HCT116 (cell line): ENCODE measurements at regions not wholly inside any gene's neighbourhood (a gene's known extent, or its start where the extent isn't known, plus 50 kb on each side); places are given as distances from the start of the nearest gene placed in this dataset.

Source experiments
- ATAC-seq: fragments of 200-7000 bp; cut with Tn5 transposase; 2 replicates; pipeline ENCODE4 v1.9.1; 2020; ENCODE audit warnings: mild to moderate bottlenecking, moderate library complexity
- BruUV-seq: library from RNA; stranded (reverse); fragments of 400-500 nt; replicated peaks from 2 replicates; lab custom pipeline; 2021; lab: Mats Ljungman, UMichigan
- CTCF ChIA-PET: fragments of 300-600 bp; sonication (Branson Sonifier 250); formaldehyde crosslinking; loops from one replicate; lab custom pipeline; 2021; ENCODE audit warnings: antibody characterized with exemption; lab: Charles Lee
- POLR2A ChIA-PET: fragments of 300-600, 350-600 bp; sonication (Branson Sonifier 250); formaldehyde crosslinking; loops from one replicate; lab custom pipeline; 2021; ENCODE audit warnings: antibody characterized with exemption; lab: Charles Lee
- RAD21 ChIA-PET, 2 experiments: fragments of 300-600 bp; sonication (Branson Sonifier 250); formaldehyde crosslinking; loops; one replicate each; lab custom pipeline; 2023; ENCODE audit warnings: low total read pairs in 2 of 2; ENCODE audit not compliant: uncharacterized antibody in 2 of 2, unreplicated experiment in 2 of 2, low non-redundant PET in 1 of 2; lab: Charles Lee
- DNase-seq: peaks from one replicate; pipeline ENCODE4 v3.0.0-alpha.2; 2010; ENCODE audit warnings: low read depth, low spot score
- H2AFZ ChIP-seq: fragments of 200-600 bp; shearing (Covaris generic), sonication (generic); 2 replicates; pipeline ENCODE4 v1.6.1; 2017; ENCODE audit warnings: low read depth, mixed run types, mixed read lengths, antibody characterized with exemption, low read length; ENCODE audit not compliant: poor library complexity, severe bottlenecking
- H3K27ac ChIP-seq: 2 replicates; pipeline ENCODE4 v1.5.1; 2012; ENCODE audit warnings: low read depth, low read length
- H3K27me3 ChIP-seq: fragments of 200-600 bp; sonication (generic); 2 replicates; pipeline ENCODE4 v1.6.1; 2016; ENCODE audit warnings: mixed run types, low read length, mixed read lengths; ENCODE audit not compliant: insufficient read depth
- H3K36me3 ChIP-seq, 2 experiments: fragments of 200-500 bp in 1 of 2; fragments of 200-600 bp in 1 of 2; sonication (Bioruptor generic) in 1 of 2; sonication (generic) in 1 of 2; 2 replicates each; pipeline versions ENCODE4 v1.5.1 to v1.6.1; 2014 to 2016; ENCODE audit warnings: low read length in 2 of 2, inconsistent platforms in 1 of 2, mixed read lengths in 1 of 2, mixed run types in 1 of 2; ENCODE audit not compliant: insufficient read depth in 2 of 2, control insufficient read depth in 1 of 2
- H3K4me1 ChIP-seq, 2 experiments: fragments of 200-600 bp in 1 of 2; sonication (generic) in 1 of 2; 2 replicates each; pipeline versions ENCODE4 v1.5.1 to v1.6.1; 2012 to 2017; ENCODE audit warnings: low read length in 2 of 2, inconsistent platforms in 1 of 2, mild to moderate bottlenecking in 1 of 2, mixed read lengths in 1 of 2, mixed run types in 1 of 2, moderate library complexity in 1 of 2; ENCODE audit not compliant: insufficient read depth in 2 of 2, control insufficient read depth in 1 of 2
- H3K4me2 ChIP-seq: fragments of 200-600 bp; sonication (generic); 2 replicates; pipeline ENCODE4 v1.6.1; 2017; ENCODE audit warnings: mixed run types, low read length, mixed read lengths
- H3K4me3 ChIP-seq, 2 experiments: fragments of 200-600 bp in 1 of 2; sonication (generic) in 1 of 2; replicated peaks in 1 of 2; 2 replicates each; pipeline ENCODE4 v1.5.1; 2011 to 2016; ENCODE audit warnings: low read length in 2 of 2, control low read depth in 1 of 2, low read depth in 1 of 2, mild to moderate bottlenecking in 1 of 2, mixed read lengths in 1 of 2, mixed run types in 1 of 2
- H3K79me2 ChIP-seq: fragments of 200-600 bp; sonication (generic); 2 replicates; pipeline ENCODE4 v1.6.1; 2017; ENCODE audit warnings: mild to moderate bottlenecking, mixed run types, low read length, moderate library complexity, mixed read lengths; ENCODE audit not compliant: insufficient read depth
- H3K9ac ChIP-seq: fragments of 200-600 bp; sonication (generic); 2 replicates; pipeline ENCODE4 v1.6.1; 2016; ENCODE audit warnings: low read length, mixed read lengths
- H3K9me2 ChIP-seq: fragments of 200-600 bp; sonication (generic), shearing (Covaris generic); 2 replicates; pipeline ENCODE4 v1.6.1; 2017; ENCODE audit warnings: mixed run types, mild to moderate bottlenecking, moderate library complexity; ENCODE audit not compliant: insufficient read depth
- H3K9me3 ChIP-seq, 2 experiments: fragments of 200-500 bp in 1 of 2; fragments of 200-600 bp in 1 of 2; sonication (Bioruptor generic) in 1 of 2; sonication (generic) in 1 of 2; 2 replicates each; pipeline ENCODE4 v1.6.1; 2014 to 2017; ENCODE audit warnings: low read length in 2 of 2, mixed read lengths in 2 of 2, inconsistent platforms in 1 of 2, low read depth in 1 of 2, mild to moderate bottlenecking in 1 of 2, mixed run types in 1 of 2, moderate library complexity in 1 of 2; ENCODE audit not compliant: control insufficient read depth in 1 of 2, insufficient read depth in 1 of 2
- H4K20me1 ChIP-seq: fragments of 200-600 bp; sonication (generic), shearing (Covaris generic); 2 replicates; pipeline ENCODE4 v1.6.1; 2017; ENCODE audit warnings: mixed run types, mild to moderate bottlenecking, moderate library complexity; ENCODE audit not compliant: insufficient read depth
- ATF3 ChIP-seq: IDR thresholded peaks from 2 replicates; pipeline ENCODE4 v1.6.1; 2012
- CBX3 ChIP-seq: IDR thresholded peaks from 2 replicates; pipeline ENCODE4 v1.6.1; 2012; ENCODE audit warnings: low read depth
- CTCF ChIP-seq, 3 experiments: fragments of 200-600 bp in 1 of 3; sonication (generic) in 1 of 3; IDR thresholded peaks in 2 of 3; conservative IDR thresholded peaks in 1 of 3; 2 replicates each; pipeline ENCODE4 v1.5.1; 2012 to 2017; ENCODE audit warnings: low read depth in 2 of 3, low read length in 2 of 3, antibody characterized with exemption in 1 of 3, borderline replicate concordance in 1 of 3, control low read depth in 1 of 3, mild to moderate bottlenecking in 1 of 3, mixed read lengths in 1 of 3, mixed run types in 1 of 3, moderate library complexity in 1 of 3; ENCODE audit not compliant: insufficient read depth in 1 of 3
- EGR1 ChIP-seq: IDR thresholded peaks from 2 replicates; pipeline ENCODE4 v1.6.1; 2012; ENCODE audit warnings: low read depth
- ELF1 ChIP-seq: IDR thresholded peaks from 2 replicates; pipeline ENCODE4 v1.6.1; 2012; ENCODE audit warnings: low read depth, borderline replicate concordance
- EZH2 ChIP-seq: fragments of 200-600 bp; sonication (generic); IDR thresholded peaks from 2 replicates; pipeline ENCODE4 v1.6.1; 2017; ENCODE audit warnings: antibody characterized with exemption, mixed run types
- FOSL1 ChIP-seq: IDR thresholded peaks from 2 replicates; pipeline ENCODE4 v1.6.1; 2012; ENCODE audit warnings: low read depth
- JUND ChIP-seq: IDR thresholded peaks from 2 replicates; pipeline ENCODE4 v1.6.1; 2012
- MAX ChIP-seq: IDR thresholded peaks from 2 replicates; pipeline ENCODE4 v1.6.1; 2012
- POLR2A ChIP-seq: IDR thresholded peaks from 2 replicates; pipeline ENCODE4 v1.7.0; 2011; ENCODE audit warnings: borderline replicate concordance; ENCODE audit not compliant: insufficient read depth, insufficient read length; ENCODE audit errors: extremely low read depth
- POLR2AphosphoS5 ChIP-seq: IDR thresholded peaks from 2 replicates; pipeline ENCODE4 v1.6.1; 2011; ENCODE audit warnings: mild to moderate bottlenecking, low read depth, low read length, moderate library complexity
- RAD21 ChIP-seq: IDR thresholded peaks from 2 replicates; pipeline ENCODE4 v1.6.1; 2012; ENCODE audit warnings: low read depth, mild to moderate bottlenecking
- REST ChIP-seq: IDR thresholded peaks from 2 replicates; pipeline ENCODE4 v1.6.1; 2012; ENCODE audit warnings: low read depth
- SIN3A ChIP-seq: IDR thresholded peaks from 2 replicates; pipeline ENCODE4 v1.6.1; 2012; ENCODE audit warnings: low read depth
- YY1 ChIP-seq: IDR thresholded peaks from 2 replicates; pipeline ENCODE4 v1.6.1; 2011; ENCODE audit warnings: low read length, low read depth, moderate library complexity, mild to moderate bottlenecking; ENCODE audit not compliant: insufficient replicate concordance; ENCODE audit errors: extremely low read depth
- ZFX ChIP-seq: fragments of 450-650 bp; IDR thresholded peaks from 2 replicates; pipeline ENCODE4 v1.6.1; 2017
- ZNF274 ChIP-seq: fragments of 200-500 bp; sonication (Bioruptor generic); IDR thresholded peaks from 2 replicates; pipeline ENCODE4 v1.6.1; 2014; ENCODE audit warnings: mild to moderate bottlenecking, low read depth, low read length, inconsistent platforms
- intact Hi-C: fragments of 100-400 bp; cut with micrococcal nuclease; formaldehyde crosslinking; loops from 2 replicates; pipeline ENCODE4 v1.10.0; 2022

GRCh38 chr5:133816791-133817190 is 151.6 kb downstream of the C5orf15 start:
- Histone ChIP-seq H3K9ac (no peak overlapping the region), H3K9me2 (no peaks in the 10 kb centered on the region), H3K9me3 (no peaks in the 10 kb centered on the region), H3K4me2 (no peak overlapping the region), H3K27me3 (peaks cover 54% of the 10 kb centered on the region), H2AFZ (no peak overlapping the region), H3K4me3 (no peak overlapping the region), H3K79me2 (no peaks in the 10 kb centered on the region), H4K20me1 (no peaks in the 10 kb centered on the region), H3K4me1 (no peaks in the 10 kb centered on the region), H3K27ac (no peak overlapping the region), H3K36me3 (no peaks in the 10 kb centered on the region)
- intact Hi-C loops, result no loop called here
- TF ChIP-seq SIN3A, result no peak
- ChIA-PET CTCF (no interaction called here), POLR2A (no interaction called here), RAD21 (no interaction called here)
- no peak for DNase-seq
- BruUV-seq, result no TSS peak
- ATAC-seq, result no peak

- Histone ChIP-seq H3K9me3 (no peaks in the 10 kb centered on the region), H3K36me3 (no peaks in the 10 kb centered on the region), H3K27me3 (peaks cover 34% of the 10 kb centered on the region; the same call in 1 of the 2 replicates), H3K9me2 (no peaks in the 10 kb centered on the region), H3K4me3 (no peak overlapping the region), H3K27ac (no peak overlapping the region), H3K4me1 (no peaks in the 10 kb centered on the region), H2AFZ (no peak overlapping the region), H3K79me2 (no peaks in the 10 kb centered on the region), H4K20me1 (no peaks in the 10 kb centered on the region), H3K9ac (no peak overlapping the region), H3K4me2 (no peak overlapping the region)
- ChIA-PET RAD21 (no interaction called here), CTCF (no interaction called here), POLR2A (no interaction called here)
- intact Hi-C loops, result no loop called here
- no TSS peak for BruUV-seq
- DNase-seq, result no peak
- ATAC-seq, result no peak
- TF ChIP-seq CTCF (IDR thresholded peaks at IDR 0.05 in 2 of 3, conservative IDR thresholded peaks at IDR 0.05 in 1 of 3; ENCODE audit: borderline replicate concordance in 1 of 3, insufficient read depth in 1 of 3, low read depth in 2 of 3, low read length in 2 of 3) (no peak), SIN3A (no peak), ATF3 (no peak), CBX3 (no peak), ZNF274 (no peak), ZFX (no peak), POLR2A (no peak), POLR2AphosphoS5 (no peak), JUND (no peak), ELF1 (no peak), YY1 (no peak), FOSL1 (no peak), EZH2 (no peak), REST (no peak), RAD21 (no peak), EGR1 (no peak), MAX (no peak)
Observed at GRCh38 chr5:133814152-133814551, 154.3 kb downstream of the C5orf15 start.
